ENCODE measurements at regions not wholly inside any gene's neighbourhood (a gene's known extent, or its start where the extent isn't known, plus 50 kb on each side); places are given as distances from the start of the nearest gene placed in this dataset.

DNA sequence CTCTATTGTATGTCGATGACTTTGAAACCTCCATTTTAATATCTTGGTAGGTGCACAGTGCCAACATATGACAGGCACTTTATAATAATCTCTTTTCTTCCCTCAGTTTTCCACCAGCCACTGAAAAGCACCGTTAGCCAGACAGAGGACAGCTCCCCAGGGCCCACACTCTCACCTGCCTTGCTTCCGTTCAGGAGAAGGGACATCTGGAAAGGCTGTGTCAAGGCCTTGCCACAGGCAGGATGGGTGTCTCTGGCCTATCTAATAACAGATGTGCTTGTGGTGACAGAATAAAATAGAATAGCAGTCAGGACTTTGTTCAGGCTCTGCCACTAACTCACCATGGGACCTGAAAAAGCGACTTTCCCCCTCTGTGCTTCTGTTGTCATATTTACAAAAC lies 75.5 kb upstream of the CCDC167 start:
- 62% methylated on average over 2 of the region's 4 CpGs for WGBS (ENCODE audit: insufficient coverage, low coverage, low lambda C conversion rate, missing lambda C conversion rate)
- Histone ChIP-seq H3K27me3 (no peaks in the 10 kb centered on the region), H3K4me1 (no peaks in the 10 kb centered on the region), H3K4me3 (no peak overlapping the region), H3K27ac (no peak overlapping the region), H3K36me3 (no peaks in the 10 kb centered on the region), H3K9me3 (no peaks in the 10 kb centered on the region)
- intact Hi-C loops (cut with DNase I): no loop called here
- DNase-seq (no peak), ATAC-seq (no peak)
- TF ChIP-seq POLR2A (IDR thresholded peaks at IDR 0.05): no peak
- TF ChIP-seq, protein P1, sequence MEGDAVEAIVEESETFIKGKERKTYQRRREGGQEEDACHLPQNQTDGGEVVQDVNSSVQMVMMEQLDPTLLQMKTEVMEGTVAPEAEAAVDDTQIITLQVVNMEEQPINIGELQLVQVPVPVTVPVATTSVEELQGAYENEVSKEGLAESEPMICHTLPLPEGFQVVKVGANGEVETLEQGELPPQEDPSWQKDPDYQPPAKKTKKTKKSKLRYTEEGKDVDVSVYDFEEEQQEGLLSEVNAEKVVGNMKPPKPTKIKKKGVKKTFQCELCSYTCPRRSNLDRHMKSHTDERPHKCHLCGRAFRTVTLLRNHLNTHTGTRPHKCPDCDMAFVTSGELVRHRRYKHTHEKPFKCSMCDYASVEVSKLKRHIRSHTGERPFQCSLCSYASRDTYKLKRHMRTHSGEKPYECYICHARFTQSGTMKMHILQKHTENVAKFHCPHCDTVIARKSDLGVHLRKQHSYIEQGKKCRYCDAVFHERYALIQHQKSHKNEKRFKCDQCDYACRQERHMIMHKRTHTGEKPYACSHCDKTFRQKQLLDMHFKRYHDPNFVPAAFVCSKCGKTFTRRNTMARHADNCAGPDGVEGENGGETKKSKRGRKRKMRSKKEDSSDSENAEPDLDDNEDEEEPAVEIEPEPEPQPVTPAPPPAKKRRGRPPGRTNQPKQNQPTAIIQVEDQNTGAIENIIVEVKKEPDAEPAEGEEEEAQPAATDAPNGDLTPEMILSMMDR (IDR thresholded peaks at IDR 0.05): no peak

DNA sequence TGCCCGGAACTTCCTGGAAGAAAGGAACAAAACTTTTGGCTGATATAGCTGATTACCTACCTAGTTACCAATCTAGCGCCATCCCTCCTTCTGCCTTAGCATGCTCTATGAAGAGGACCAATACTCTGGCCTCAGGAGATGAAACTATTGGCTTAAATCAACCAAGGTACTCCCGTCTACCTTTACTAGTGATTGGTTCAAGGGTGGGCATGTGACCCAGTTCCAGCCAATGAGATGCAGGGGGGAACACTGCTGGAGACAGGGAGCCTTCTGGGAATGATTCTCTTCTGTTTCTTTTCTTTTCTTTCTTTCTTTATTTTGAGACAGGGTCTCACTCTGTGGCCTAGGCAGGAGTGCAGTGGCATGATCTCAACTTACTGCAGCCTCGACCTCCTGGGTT lies 72.6 kb upstream of the CCDC167 start:
- Histone ChIP-seq H3K4me1 (no peaks in the 10 kb centered on the region), H3K27me3 (no peaks in the 10 kb centered on the region), H3K27ac (no peak overlapping the region), H3K36me3 (no peaks in the 10 kb centered on the region), H3K9me3 (no peaks in the 10 kb centered on the region), H3K4me3 (no peak overlapping the region)
- 76% methylated on average over 3 of the region's 4 CpGs for WGBS (ENCODE audit: insufficient coverage, low coverage, low lambda C conversion rate, missing lambda C conversion rate)
- ATAC-seq (no peak), DNase-seq (no peak)
- TF ChIP-seq, protein P1 (IDR thresholded peaks at IDR 0.05): no peak
- TF ChIP-seq POLR2A (IDR thresholded peaks at IDR 0.05): no peak
- intact Hi-C loops (cut with DNase I): no loop called here

DNA sequence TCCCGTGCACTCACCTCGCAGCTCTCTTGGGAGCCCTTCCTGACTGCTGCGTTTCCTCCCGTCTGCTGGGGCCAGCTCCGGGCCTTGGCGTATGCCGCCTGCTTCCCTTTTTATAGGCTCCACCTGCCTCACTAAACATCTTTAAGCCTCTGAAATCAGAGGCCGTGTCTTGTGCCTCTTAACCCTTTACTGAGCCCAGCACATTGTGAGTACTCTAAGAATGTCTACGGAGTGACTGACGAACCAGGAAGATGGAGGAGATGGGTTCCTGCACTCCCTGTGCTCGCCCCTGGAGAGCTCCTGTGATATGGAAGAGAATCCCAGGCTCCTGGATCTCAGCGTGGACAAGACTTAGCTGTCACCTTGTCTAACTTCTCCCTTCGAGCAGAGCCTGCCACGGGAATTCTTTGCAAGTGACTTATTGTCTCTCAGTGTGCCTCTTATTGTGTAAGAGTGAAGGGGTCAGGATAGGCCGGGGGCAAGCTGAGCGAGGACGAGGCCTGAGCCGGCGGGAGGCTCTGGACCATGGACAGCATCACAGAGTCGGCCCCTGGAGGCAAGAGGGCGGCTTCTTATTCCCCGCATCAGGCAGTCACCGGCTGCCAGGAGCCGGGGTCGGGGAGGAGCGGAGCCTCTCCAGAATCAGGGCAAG lies 70.9 kb upstream of the CCDC167 start:
- no peaks in the 10 kb centered on the region for H3K9me3 ChIP-seq
- peaks cover 0 to 8% (median 0%) of the 10 kb centered on the region in 4 donors for H3K4me1 ChIP-seq
- intact Hi-C loops (cut with DNase I): no loop called here
- H3K4me3 ChIP-seq: no peak overlapping the region
- ATAC-seq (no peak), DNase-seq (no peak)
- no peaks in the 10 kb centered on the region for H3K36me3 ChIP-seq
- WGBS (ENCODE audit: insufficient coverage, low coverage, low lambda C conversion rate, missing lambda C conversion rate): 36% methylated on average over 20 of the region's 26 CpGs
- H3K27me3 ChIP-seq: peaks cover 0 to 4% of the 10 kb centered on the region in 2 donors
- TF ChIP-seq, protein P1 (IDR thresholded peaks at IDR 0.05): no peak
- TF ChIP-seq POLR2A (IDR thresholded peaks at IDR 0.05): no peak
- no peak overlapping the region for H3K27ac ChIP-seq

DNA sequence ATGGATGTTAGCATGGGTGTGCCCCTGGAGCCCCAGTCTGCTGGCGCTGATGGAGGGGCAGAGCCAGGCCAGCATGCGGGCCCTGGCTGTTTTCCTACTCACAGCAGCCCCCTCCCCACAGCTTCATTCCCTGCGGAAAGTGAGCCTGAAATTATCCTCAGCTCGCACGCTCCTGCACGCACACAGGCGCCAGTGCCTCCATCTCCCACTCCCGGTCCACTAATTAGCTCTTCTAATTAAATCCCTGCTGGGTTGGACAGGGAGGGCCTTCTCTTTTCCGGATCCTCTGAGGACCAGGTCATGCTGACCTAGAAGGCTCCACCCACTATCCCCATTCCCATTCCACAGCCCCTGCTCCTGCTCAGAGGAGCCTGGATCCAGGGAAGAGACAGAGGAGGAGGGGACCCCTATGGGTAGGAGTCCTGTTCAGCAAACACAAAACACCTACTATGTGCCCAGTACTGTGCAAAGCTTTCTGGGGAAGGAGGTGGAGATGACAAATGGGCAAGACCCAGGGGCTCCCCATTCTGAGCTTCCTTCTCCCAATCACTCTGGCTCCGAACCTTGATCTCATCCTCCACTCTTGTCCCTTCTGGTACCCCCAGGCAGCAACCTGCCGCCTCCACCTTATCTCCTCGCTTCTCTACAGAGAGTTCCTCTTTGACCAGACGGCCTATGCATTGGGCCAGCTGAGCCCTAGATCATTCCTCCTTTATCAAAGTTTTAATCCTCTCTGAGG lies 70.2 kb upstream of the CCDC167 start:
- peaks cover 0 to 8% (median 0%) of the 10 kb centered on the region in 4 donors for H3K4me1 ChIP-seq
- H3K27me3 ChIP-seq: peaks cover 0 to 4% of the 10 kb centered on the region in 2 donors
- no peak for DNase-seq
- no peak overlapping the region for H3K27ac ChIP-seq
- no peak for ATAC-seq
- intact Hi-C loops (cut with DNase I): loop anchor here (5.0 to 10.0 kb wide), 2 partner anchors 88 to 115 kb away; no protein-coding TSS in a partner anchor
- no peak overlapping the region for H3K4me3 ChIP-seq
- no peak for TF ChIP-seq POLR2A (IDR thresholded peaks at IDR 0.05)
- TF ChIP-seq, protein P1 (IDR thresholded peaks at IDR 0.05): no peak
- WGBS (ENCODE audit: insufficient coverage, low coverage, low lambda C conversion rate, missing lambda C conversion rate): 55% methylated on average over 11 of the region's 13 CpGs
- H3K36me3 ChIP-seq: no peaks in the 10 kb centered on the region
- no peaks in the 10 kb centered on the region for H3K9me3 ChIP-seq

Data from right lobe of liver (tissue), 6 donors.